ENCODE measurements at regions not wholly inside any gene's neighbourhood (a gene's known extent, or its start where the extent isn't known, plus 50 kb on each side); places are given as distances from the start of the nearest gene placed in this dataset.

- no peak for TF ChIP-seq JUND (IDR thresholded peaks at IDR 0.05; ENCODE audit: low read depth, low read length)
- no peak for TF ChIP-seq TBL1XR1 (IDR thresholded peaks at IDR 0.05; ENCODE audit: low read depth, low read length)
- no peak for TF ChIP-seq STAT1 (conservative IDR thresholded peaks at IDR 0.05)
- TF ChIP-seq SIX5 (IDR thresholded peaks at IDR 0.05; ENCODE audit: low read depth, low read length, severe bottlenecking) = no peak
- TF ChIP-seq EP300 (IDR thresholded peaks at IDR 0.05; ENCODE audit: borderline replicate concordance in 1 of 2, control insufficient read depth in 1 of 2, low read depth in 2 of 2, low read length in 2 of 2) = no peak
- TF ChIP-seq SMAD1 (IDR thresholded peaks at IDR 0.05; ENCODE audit: low read depth, partially characterized antibody) = no peak
These were observed 275.6 kb downstream of the TFAP2B start (continued) for GRCh38 chr6:51094271-51094670.

GRCh38 chr6:51098246-51098645 lies 279.6 kb downstream of the TFAP2B start:
- CTCF ChIA-PET = interaction anchor here (1.1 kb wide), 1 partner anchor 13 kb away, joined by 4 read pairs; no protein-coding TSS in a partner anchor
- H3K79me2 ChIP-seq (ENCODE audit: control insufficient read depth, insufficient read depth, low read length) = no peaks in the 10 kb centered on the region
- 28% methylated on average over 5 of the region's 5 CpGs for WGBS (ENCODE audit: insufficient coverage, insufficient replicate concordance, low lambda C conversion rate, missing lambda C conversion rate)
- no peak overlapping the region for H2AFZ ChIP-seq (ENCODE audit: control insufficient read depth, low read depth, low read length)
- H3K4me3 ChIP-seq = no peak overlapping the region
- FAIRE-seq (no peak), DNase-seq (ENCODE audit: low read depth, low spot score) (no peak), ATAC-seq (no peak)
- SMC1A ChIA-PET (ENCODE audit: uncharacterized antibody, unreplicated experiment) = interaction anchor here (0.9 kb wide), 1 partner anchor 80 kb away, joined by 3 read pairs; no protein-coding TSS in a partner anchor
- H3K4me2 ChIP-seq (ENCODE audit: control insufficient read depth, insufficient read depth) = no peak overlapping the region
- H4K20me1 ChIP-seq (ENCODE audit: control insufficient read depth, insufficient read depth) = no peaks in the 10 kb centered on the region
- H3K27me3 ChIP-seq (replicated peaks in 1 of 2; ENCODE audit: control insufficient read depth in 2 of 2, insufficient read depth in 2 of 2, low read length in 1 of 2) = no peaks in the 10 kb centered on the region
- no TSS peak for BruUV-seq (replicated peaks)
- intact Hi-C loops (cut with micrococcal nuclease; ENCODE audit: unreplicated experiment) = no loop called here
- no peaks in the 10 kb centered on the region for H3K9me3 ChIP-seq (replicated peaks; ENCODE audit: control insufficient read depth, insufficient read depth, low read length)
- no peak overlapping the region for H3K9ac ChIP-seq (ENCODE audit: control insufficient read depth, insufficient read depth, low read length)
- in situ Hi-C loops (cut with MboI) = no loop called here
- POLR2A ChIA-PET = no interaction called here
- no peak overlapping the region for H3K27ac ChIP-seq (ENCODE audit: control insufficient read depth, insufficient read depth)
- RAD21 ChIA-PET (ENCODE audit: unreplicated experiment) = no interaction called here
- no peaks in the 10 kb centered on the region for H3K36me3 ChIP-seq (ENCODE audit: control insufficient read depth in 2 of 2, insufficient read depth in 2 of 2, low read length in 1 of 2)
- H3K4me1 ChIP-seq (ENCODE audit: control insufficient read depth, insufficient read depth, low read length) = no peaks in the 10 kb centered on the region
- TF ChIP-seq HDGF (IDR thresholded peaks at IDR 0.05) (no peak), FOXM1 (IDR thresholded peaks at IDR 0.05; ENCODE audit: low read depth, low read length) (no peak), CBFB (IDR thresholded peaks at IDR 0.05; ENCODE audit: low read depth) (no peak), SRF (IDR thresholded peaks at IDR 0.05; ENCODE audit: low read depth in 2 of 2, low read length in 2 of 2) (no peak), ZNF687 (IDR thresholded peaks at IDR 0.05) (no peak), TARDBP (IDR thresholded peaks at IDR 0.05; ENCODE audit: borderline replicate concordance) (no peak), NR2C2 (IDR thresholded peaks at IDR 0.05; ENCODE audit: borderline replicate concordance, control insufficient read depth, insufficient read length, low read depth) (no peak), BACH1 (IDR thresholded peaks at IDR 0.05; ENCODE audit: borderline replicate concordance) (no peak), BCLAF1 (IDR thresholded peaks at IDR 0.05) (no peak), PML (IDR thresholded peaks at IDR 0.05; ENCODE audit: low read length) (no peak), EP300 (IDR thresholded peaks at IDR 0.05; ENCODE audit: borderline replicate concordance in 1 of 2, control insufficient read depth in 1 of 2, low read depth in 2 of 2, low read length in 2 of 2) (no peak), MTA3 (IDR thresholded peaks at IDR 0.05; ENCODE audit: borderline replicate concordance, low read length) (no peak), MYC (IDR thresholded peaks at IDR 0.05; ENCODE audit: insufficient read depth, insufficient read length, insufficient replicate concordance, low read length, severe bottlenecking) (no peak)

Data from GM12878 (cell line).